Kidney capillary endothelial cell (primary cell): ENCODE measurements at regions not wholly inside any gene's neighbourhood (a gene's known extent, or its start where the extent isn't known, plus 50 kb on each side); places are given as distances from the start of the nearest gene placed in this dataset.

Experiments
- DNase-seq: peaks from one replicate; pipeline ENCODE4 v3.0.0-alpha.2; 2018; ENCODE audit warnings: low spot score

DNA sequence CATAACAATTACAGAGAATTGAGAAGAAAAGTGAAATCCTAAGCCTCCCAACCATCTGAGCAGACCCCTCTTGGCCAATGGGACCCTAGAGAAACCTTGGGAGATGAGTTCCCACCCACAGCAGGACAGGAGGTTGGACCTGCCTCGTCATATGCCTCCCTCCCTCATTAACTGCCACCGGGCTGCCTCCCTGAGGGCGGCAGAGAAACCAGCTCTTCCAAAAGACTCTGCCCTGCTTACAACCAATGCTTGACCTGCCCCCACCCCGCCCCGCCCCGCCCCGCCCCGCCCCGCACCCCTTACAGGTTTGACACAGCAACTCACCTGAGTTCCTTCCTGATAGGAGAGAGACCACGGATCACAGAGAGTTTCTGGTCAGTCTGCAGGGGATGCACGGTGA, 86.1 kb downstream of the ADRA2C start:
- DNase-seq = no peak

DNA sequence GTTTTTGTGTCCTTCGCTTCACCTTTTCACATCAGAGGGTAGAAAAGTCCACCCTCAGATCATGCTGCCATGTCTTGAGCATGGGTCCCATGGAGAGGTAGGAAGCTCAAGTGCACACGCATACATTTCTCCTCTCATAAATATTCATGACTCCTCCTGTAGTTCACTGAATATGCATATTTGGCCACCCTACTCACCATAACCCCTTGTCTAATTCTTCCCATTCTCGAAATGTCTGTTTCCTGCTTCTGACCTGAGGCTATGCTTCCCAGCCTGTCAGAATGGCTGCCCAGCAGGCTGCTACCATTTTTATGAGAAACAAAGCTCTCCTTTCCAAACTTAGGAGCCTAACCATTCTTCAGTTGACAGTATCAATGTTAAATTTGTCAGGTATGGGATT, 86.5 kb downstream of the ADRA2C start:
- no peak for DNase-seq

DNA sequence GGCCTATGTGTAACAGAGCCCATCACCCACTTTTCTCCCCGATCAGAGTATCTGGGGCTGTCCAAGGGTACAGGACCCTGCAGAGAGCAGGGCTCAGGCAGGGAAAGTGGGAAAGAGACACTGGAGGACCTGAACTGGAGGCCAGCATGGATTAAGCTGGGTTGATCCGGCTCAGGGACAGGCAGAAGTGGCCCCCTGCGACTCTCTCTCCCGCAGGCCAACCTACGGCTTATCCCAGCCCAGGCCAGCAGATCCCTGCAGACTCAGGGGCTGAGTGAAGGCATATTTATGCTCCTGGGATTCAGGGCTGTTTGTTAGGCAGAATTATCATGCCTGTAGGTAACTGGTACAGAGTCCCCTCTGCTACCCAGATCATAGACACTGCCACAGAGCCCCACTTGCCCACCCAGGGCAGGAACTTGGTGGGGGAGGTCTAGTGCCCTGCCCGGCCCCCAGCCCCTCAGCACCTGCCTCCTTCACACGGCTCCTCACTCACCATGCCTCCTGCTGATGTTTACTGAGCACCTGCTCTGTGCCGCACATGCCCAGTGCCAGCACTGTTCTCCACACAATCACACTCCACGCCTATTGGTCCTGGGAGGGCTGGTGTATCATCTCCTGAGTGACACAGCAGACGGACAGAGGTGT, 87.3 kb downstream of the ADRA2C start:
- DNase-seq = no peak

DNA sequence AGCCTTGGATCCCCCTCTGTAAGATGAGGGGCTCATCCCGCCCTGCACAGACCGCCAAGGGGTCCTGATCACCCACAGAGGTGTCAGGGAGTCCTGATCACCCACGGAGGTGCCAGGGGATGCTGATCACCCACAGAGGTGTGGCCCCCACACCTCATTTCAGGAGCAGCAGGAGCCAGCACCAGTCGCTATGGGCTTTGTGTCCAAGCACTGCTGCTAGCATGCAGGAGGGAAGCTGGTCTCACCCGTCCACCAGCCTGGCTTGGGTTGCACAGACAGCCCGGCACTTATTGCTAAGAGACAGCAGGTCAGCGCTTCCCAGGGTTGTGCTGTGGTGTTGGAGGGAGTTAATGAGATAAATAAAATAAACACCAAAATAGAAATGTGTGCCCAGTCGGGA, 88.5 kb downstream of the ADRA2C start:
- no peak for DNase-seq

DNA sequence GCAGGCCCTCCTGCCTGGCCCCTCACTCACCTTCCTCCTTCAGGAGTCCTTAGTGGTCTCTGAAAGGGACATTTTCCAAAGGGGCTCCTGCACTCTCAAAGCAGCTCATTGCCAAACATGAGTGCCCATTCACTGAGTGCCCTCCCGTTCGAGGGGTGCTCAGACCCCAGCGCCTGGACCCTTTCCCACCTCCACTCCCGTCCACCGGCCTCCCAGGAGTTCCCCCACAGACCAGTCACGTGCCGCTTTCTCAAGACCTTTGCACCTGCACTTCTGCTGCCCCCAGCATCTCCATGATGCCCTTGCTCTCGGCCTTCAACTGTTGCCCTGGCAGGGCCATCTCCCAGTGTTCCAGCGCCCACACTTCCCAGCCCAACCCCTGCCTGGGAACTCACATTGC, 89.5 kb downstream of the ADRA2C start:
- DNase-seq = no peak

DNA sequence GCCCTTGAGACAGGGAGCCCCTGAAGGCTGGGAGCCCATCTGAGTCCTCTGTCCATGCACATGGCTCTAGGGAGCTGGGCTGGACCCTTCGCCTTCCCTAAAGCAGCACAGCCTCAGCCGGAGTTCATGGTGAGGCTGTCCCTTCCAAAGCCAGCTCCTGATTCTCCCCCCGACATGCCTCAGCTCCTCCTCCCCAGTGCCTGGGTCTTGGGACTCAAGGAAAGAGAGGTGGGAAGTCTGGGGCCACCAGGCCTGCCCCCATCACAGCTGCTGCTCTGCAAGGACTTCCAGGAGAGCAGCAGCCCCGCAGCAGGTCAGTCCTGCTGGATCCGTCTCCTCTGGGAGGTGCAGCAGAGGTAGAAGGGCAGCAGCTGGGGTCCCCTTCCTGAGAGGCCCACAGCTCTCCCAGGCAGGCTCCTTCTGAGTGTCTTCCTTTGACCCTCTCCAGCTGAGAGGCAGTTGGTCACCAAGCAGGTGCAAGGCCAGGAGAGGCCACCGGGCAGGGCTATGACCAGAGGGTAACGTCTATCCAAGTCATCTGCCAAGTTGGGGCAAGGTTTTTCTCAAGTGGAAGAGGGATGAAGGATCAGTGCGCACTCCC, 90.5 kb downstream of the ADRA2C start:
- DNase-seq = no peak

DNA sequence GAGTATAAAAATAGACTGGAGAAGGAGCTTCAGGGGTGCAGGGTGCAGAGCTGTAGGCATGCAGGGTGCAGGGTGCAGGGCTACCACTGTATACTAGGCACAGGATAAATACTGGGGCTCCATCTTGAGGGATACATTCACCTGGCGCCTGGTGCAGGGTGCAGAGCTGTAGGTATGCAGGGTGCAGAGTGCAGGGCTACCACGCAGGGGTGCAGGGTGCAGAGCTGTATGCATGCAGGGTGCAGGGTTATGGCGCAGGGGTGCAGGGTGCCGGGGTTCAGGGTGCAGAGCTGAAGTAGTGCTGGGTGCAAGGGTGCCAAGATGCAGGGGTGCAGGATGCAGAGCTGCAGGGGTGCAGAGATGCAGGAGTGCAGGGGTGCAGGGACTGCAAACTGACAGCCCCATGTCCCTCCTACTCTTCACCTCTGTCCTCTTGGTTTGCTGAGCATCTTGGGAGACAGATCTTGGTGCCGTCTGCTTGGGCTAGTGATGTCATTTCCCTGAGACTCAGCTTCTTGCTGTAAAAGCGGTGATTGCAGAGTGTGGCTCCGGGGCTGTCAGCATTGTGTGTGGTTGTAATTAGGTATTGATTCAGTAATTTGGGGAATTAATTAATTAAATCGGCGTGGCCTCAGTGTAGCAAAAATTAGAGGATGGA, 91.2 kb downstream of the ADRA2C start:
- no peak for DNase-seq

DNA sequence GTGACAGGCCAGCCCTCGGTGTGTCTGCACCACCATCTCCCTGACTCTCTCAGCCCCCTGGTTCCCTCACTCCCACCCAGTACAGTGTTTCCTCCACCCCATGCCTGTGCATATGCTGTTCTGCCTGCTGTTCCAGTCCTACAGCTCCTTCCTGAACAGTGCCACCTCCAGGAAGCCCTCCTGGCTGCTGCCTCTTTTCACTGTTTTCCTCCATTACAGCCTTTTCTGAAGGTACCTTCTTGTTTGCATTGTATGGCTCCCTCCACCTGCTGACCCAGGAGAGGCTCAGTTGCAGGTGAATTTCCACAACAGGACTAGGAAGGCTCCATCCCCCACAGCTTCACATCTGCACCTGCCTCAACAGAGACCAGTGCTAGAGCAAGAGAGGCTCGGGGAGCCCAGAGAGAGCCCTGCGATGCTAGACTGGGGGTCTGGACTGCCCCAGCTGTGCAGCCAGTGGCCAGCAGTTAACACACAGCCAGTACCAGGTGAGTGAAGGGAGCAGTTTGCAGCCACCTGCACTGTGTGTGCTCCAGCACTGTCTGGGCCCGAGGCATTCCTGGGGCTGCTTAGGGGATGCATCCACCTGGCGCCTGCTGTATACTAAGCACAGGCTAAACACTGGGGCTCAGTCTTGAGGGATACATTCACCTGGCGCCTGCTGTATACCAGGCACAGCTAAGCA, 92.0 kb downstream of the ADRA2C start:
- no peak for DNase-seq

DNA sequence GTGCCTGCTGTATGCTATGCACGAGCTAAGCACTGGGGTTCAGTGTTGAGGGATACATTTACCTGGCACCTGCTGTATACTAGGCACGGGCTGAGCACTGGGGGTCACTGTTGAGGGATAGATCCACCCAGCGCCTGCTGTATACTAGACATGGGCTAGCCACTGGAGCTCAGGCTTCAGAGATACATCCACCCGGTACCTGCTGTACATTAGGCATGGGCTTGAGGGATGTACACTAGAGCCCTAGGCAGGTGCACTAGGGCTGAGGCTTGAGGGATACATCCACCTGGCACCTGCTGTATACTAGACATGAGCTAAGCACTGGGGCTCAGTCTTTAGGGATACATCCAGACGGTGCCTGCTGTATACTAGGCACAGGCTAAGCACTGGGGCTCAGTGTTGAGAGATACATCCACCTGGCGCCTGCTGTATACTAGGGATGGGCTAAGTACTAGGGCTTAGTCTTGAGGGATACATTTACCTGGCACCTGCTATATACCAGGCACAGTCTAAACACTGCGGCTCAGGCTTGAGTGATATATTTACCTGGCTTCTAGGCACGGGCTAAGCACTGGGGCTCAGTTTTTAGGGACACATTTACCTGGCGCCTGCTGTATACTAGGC, 92.7 kb downstream of the ADRA2C start:
- DNase-seq = no peak

DNA sequence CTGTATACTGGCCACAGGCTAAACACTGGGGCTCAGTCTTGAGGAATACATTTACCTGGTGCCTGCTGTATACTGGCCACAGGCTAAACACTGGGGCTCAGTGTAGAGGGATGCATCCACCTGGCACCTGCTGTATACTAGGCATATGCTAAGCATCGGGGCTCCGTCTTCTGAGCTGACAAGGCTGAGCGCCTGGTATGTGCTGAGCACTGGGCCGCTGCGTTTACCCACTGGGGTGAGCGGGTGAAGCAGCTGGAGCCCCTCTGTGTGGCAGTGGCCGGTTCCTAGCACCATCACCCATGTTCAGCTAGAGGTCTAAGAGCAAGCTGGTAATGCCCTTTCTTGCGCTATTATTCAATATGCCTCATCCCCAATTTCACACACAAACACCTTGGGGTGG, 93.4 kb downstream of the ADRA2C start:
- DNase-seq = no peak

DNA sequence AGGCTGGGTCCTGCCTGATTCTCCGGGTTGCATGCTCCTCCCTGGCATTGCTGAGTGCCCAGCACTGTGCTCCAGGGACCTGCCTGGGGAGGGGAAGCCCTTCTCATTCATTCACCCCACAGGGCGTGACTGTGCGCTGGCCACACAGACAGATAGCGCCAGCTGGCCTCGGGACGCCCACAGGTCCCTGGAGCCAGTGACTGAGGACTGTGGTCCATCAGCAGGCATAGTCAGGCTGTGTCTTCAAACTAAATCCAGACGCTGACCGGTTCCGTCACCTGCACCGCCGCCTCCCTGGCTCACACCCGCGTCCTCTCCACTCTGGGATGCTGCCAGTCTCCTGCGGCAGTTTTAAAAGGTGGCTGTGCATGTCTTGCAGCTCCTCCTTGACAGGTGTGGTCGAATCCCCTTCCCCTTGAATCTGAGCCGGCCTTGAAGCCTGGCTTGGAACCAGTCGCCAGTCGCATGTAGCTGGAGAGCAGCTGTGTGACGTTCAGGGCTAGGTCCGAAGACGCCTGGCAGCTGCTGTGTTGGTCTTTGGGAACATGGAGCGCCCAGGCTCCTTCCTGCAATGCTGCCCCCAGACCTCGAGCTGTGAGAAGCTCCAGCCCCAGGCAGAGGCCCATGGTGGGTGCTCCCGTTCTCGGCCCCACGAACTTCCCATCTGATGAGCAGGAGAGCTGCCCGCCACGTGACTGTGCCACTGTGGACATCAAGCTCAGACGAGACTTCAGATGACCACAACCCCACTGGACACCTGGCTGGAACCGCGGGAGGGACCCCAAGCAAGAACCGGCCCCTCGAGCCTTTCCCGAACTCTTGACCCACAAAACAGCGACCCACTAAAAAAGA, 94.1 kb downstream of the ADRA2C start:
- DNase-seq = no peak

DNA sequence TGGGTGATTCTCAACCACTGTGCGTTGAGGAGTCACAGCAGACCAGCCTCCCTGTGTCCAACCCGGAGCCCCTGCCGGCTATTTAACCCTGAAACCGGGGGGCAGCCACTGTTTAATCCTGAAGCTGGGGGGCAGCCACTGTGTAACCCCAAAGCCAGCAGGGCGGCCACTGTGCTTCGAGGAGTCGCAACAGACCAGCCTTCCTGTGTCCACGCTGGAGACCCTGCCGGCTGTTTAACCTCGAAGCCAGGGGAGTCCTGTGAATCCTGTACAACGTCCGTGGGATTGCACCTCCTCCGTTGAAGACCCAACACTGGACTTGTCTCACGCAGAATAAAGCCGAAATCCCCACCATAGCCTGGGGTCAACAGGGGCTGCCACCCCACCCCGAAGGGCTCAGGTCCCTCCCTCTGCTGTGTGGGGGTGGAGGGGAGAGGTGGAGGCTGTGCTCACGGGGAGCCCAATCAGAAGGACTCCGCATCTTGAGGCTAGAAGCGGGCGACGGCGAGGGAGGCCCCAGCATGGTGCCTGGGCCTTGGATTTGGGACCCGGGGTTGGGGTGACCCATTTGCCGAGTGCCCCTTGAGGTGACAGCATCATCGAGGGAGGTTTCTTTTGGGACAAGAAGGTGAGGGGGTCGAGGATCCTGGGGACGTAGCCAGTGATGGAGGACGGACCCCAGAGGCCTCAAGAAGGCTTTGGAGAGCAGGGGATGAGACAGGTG, 94.9 kb downstream of the ADRA2C start:
- DNase-seq = no peak

DNA sequence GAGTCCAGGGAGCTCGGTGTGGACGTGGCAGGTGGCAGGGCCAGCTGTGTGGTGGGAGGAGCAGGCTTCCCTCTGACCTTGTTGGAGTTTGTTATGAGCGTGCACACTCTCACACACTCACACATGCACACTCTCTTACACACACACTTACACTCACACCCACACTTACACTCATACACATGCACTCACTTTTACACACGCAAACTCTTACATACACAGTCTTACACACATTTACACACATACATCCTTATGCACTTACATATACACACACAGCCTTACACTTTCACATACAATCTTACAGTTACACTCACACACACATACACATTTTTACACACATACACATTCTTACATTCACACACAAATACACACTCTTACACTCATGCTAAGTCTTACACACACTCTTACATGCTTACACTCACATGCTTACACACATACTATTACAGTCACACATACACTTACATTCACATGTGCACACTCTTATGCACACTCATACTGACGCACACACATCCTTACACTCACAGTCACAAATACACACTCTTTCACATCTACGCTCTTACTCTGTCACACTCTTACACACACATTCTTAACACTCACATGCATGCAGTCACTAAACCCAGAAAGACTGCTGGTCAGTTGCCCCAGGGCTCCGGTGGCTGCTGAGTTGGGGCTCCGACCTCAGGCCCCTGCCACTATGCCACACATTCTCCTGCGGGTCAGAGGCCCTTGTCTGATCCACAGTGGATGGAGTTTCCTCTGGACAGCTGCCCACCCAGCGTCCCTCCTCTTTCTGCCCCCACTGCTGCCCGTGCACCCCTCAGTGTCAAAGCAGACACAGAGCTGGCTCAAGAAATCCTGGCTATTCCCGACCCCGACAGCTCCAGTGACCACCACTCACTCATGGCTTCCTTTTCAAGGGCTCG, 95.8 kb downstream of the ADRA2C start:
- no peak for DNase-seq

DNA sequence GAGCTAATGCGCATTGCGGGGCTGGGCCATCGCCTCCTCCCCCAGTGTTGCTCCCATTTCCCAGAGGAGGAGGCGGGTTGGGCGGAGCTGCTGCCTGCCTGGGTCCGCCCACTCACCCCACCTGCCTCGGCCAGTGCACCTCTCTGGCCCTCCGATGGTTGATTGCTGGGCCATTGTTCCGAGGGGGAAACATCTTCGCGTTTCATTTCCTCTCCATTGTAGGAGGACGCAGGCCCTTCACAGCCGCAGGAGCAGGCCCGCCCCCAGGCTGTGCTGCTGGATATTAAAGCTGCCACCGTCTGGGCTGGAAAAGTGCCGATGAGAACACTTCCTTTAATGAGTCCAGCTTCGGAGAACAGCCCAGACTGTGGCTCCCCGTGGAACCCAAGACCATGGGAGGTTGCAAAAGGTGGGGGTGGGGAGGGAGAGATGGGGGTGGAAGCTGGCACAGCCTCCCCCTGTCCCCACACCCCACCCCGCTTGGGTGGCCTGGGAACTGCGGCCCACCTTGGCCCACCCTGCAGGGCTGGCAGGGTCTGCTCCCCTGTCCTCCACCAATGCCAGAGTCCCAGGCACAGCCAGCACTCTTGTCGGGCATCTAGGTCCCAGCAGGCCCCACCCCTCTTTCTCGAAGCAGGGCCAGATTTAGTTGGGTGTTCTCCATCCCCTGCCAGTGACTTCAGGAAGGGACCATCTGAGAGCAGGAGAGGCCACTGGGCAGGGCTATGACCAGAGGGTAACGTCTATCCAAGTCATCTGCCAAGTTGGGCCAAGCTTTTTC, 96.6 kb downstream of the ADRA2C start:
- peak; percentile 63 for DNase-seq

DNA sequence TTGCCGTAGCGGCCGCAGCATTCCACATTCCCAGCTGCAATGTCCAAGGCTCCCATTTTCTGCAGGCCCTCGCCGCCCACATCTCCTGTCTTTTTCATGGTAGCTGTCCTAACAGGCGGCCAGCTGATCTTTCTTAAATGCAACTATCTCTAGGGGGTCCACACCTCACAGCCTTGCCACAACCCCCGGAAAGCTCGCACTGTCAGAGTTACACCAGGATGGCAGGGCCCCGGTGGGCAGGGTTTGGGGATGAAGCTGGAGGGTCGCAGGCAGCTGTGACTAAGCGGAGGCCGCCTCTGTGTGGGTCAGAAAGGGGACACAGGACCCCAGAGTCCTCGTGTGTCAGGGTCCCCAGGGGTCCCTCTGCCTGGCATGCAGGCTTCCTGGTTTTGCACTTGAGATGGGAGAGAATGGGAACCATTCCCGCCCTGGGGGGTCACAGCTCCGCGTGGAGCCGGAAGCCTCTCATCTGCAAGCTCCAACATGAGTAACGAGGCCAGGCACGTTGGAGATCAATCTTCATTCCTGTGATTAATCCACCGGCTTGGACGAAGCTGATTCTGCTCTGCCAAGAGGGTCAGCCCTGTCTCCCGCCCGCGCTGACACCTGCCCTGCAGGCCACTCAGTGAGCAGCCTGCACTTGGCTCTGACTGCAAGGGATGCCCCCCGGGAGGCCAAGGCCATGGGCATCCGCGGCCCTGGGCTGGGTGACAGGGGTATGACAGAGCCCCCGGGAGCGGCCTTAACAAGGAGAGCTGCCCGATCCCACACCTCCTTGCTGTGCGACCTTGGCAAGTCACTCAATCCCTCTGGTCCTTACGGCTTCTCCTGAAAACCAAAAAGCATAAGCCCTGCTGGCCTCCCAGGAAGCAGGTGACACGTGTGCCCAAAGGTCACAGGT, 97.9 kb downstream of the ADRA2C start:
- DNase-seq = no peak

DNA sequence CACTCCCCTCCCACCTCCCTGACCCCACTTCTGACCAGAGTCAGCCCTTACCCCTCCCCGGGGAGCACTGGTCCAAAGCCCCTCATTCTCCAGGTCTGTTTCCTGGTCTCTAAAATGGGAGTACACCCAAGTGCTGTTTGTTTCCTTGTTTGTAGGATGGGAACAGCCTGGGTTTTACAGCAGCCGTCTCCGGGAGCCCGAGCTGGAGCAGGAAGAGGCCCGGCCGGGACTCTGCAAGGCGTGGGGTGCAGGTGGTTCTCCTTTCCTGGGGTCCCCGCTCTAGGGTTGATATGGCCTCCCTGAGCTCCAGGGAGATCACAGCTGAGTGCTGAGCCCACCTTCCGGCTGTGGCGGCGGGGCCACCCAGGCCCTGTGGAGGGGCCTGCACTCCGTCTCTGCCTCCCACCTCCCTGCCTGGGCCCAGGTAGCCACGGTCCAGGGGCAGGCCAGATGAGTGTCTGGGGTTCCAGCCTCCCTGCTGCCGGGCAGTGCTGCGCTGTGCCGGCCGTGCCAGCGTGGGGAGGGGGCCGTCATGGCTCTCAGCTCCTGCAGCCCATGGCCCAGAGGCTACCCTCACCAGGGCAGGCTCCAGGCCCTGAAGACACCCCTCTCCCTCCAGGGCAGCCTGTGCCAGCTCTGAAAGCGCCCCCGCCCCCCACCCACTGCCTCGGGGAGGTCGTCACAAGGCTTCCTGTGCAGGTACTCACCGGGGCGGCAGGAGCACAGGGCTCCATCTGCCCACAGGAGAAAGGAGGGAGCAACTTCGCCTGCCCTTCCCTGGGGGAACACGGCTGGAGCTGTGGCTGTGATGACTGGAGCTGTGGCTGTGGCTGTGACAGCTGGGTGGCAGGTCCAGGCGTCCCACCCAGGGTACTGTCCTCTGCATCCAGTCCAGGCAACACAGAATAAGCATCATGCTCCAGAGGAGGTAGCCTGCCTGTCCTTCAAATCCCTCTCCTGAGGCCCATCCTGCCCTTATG, 98.8 kb downstream of the ADRA2C start:
- no peak for DNase-seq
